GM23248 (cell line): ENCODE measurements at regions not wholly inside any gene's neighbourhood (a gene's known extent, or its start where the extent isn't known, plus 50 kb on each side); places are given as distances from the start of the nearest gene placed in this dataset.

ENCODE experiments used
- EZH2 ChIP-seq: fragments of 200-600 bp; sonication (generic); IDR thresholded peaks from 2 replicates; pipeline ENCODE4 v1.6.1; 2018; ENCODE audit warnings: antibody characterized with exemption, mild to moderate bottlenecking; ENCODE audit not compliant: insufficient read depth, poor library complexity, severe bottlenecking
- EZH2phosphoT487 ChIP-seq: fragments of 200-600 bp; sonication (generic); IDR thresholded peaks from 2 replicates; pipeline ENCODE4 v1.6.1; 2018; ENCODE audit warnings: antibody characterized with exemption, moderate library complexity, mild to moderate bottlenecking, low read depth; ENCODE audit not compliant: insufficient read depth

- no peak for TF ChIP-seq EZH2phosphoT487
- TF ChIP-seq EZH2 = no peak
Measured at GRCh38 chr15:87724330-87724729, 532.2 kb downstream of the NTRK3 start.
